ENCODE measurements at regions not wholly inside any gene's neighbourhood (a gene's known extent, or its start where the extent isn't known, plus 50 kb on each side); places are given as distances from the start of the nearest gene placed in this dataset.

GRCh38 chr12:97027482-97027881 is 120.4 kb downstream of the NEDD1 start:
- no peak for DNase-seq
- Histone ChIP-seq H3K4me1 (ENCODE audit: control insufficient read depth in 5 of 5, insufficient read depth in 5 of 5, low read length in 5 of 5) (no peaks in the 10 kb centered on the region), H3K27ac (ENCODE audit: low read depth in 1 of 2, low read length in 1 of 2) (no peak overlapping the region), H3K27me3 (ENCODE audit: control insufficient read depth in 3 of 3, insufficient read depth in 3 of 3, low read length in 2 of 3) (no peaks in the 10 kb centered on the region), H3K36me3 (ENCODE audit: control insufficient read depth in 4 of 4, insufficient read depth in 4 of 4, low read length in 4 of 4) (no peaks in the 10 kb centered on the region), H3K4me3 (no peak overlapping the region), H3K9ac (ENCODE audit: insufficient read depth in 1 of 2, low read length in 2 of 2) (no peak overlapping the region), H3K9me3 (ENCODE audit: control insufficient read depth in 4 of 4, insufficient read depth in 3 of 4, low read length in 3 of 4) (no peaks in the 10 kb centered on the region)
- ATAC-seq (ENCODE audit: insufficient read depth, low FRiP score) = no peak
- TF ChIP-seq CTCF (IDR thresholded peaks at IDR 0.05; ENCODE audit: control extremely low read depth, extremely low read depth) = no peak
- 80 to 81% methylated on average over 1 of the region's 1 CpG for WGBS, 2 donors

GRCh38 chr12:97038131-97038530 is 131.1 kb downstream of the NEDD1 start:
- WGBS, 2 donors = 69 to 70% methylated on average over 5 of the region's 5 CpGs

GRCh38 chr12:97038834-97039233 is 131.8 kb downstream of the NEDD1 start:
- H3K27me3 ChIP-seq (ENCODE audit: control insufficient read depth in 3 of 3, insufficient read depth in 3 of 3, low read length in 2 of 3) = no peaks in the 10 kb centered on the region
- H3K27ac ChIP-seq (ENCODE audit: low read depth in 1 of 2, low read length in 1 of 2) = no peak overlapping the region
- DNase-seq (no peak), ATAC-seq (ENCODE audit: insufficient read depth, low FRiP score) (no peak)
- H3K4me3 ChIP-seq = no peak overlapping the region
- 71 to 84% methylated on average over 4 of the region's 4 CpGs for whole genome bisulfite sequencing, 2 donors
- no peak for TF ChIP-seq CTCF (IDR thresholded peaks at IDR 0.05; ENCODE audit: control extremely low read depth, extremely low read depth)
- peaks cover 0 to 5% (median 0%) of the 10 kb centered on the region in 4 donors for H3K9me3 ChIP-seq (ENCODE audit: control insufficient read depth in 4 of 4, insufficient read depth in 3 of 4, low read length in 3 of 4)
- H3K9ac ChIP-seq (ENCODE audit: insufficient read depth in 1 of 2, low read length in 2 of 2) = no peak overlapping the region
- H3K4me1 ChIP-seq (ENCODE audit: control insufficient read depth in 5 of 5, insufficient read depth in 5 of 5, low read length in 5 of 5) = no peaks in the 10 kb centered on the region
- no peaks in the 10 kb centered on the region for H3K36me3 ChIP-seq (ENCODE audit: control insufficient read depth in 4 of 4, insufficient read depth in 4 of 4, low read length in 4 of 4)

More at GRCh38 chr12:97038131-97038530, 131.1 kb downstream of the NEDD1 start:
- Histone ChIP-seq H3K9me3 (ENCODE audit: control insufficient read depth in 4 of 4, insufficient read depth in 3 of 4, low read length in 3 of 4) (peaks cover 0 to 5% (median 0%) of the 10 kb centered on the region in 4 donors), H3K4me3 (no peak overlapping the region), H3K36me3 (ENCODE audit: control insufficient read depth in 4 of 4, insufficient read depth in 4 of 4, low read length in 4 of 4) (no peaks in the 10 kb centered on the region), H3K27me3 (ENCODE audit: control insufficient read depth in 3 of 3, insufficient read depth in 3 of 3, low read length in 2 of 3) (no peaks in the 10 kb centered on the region), H3K27ac (ENCODE audit: low read depth in 1 of 2, low read length in 1 of 2) (no peak overlapping the region), H3K9ac (ENCODE audit: insufficient read depth in 1 of 2, low read length in 2 of 2) (no peak overlapping the region), H3K4me1 (ENCODE audit: control insufficient read depth in 5 of 5, insufficient read depth in 5 of 5, low read length in 5 of 5) (no peaks in the 10 kb centered on the region)
- TF ChIP-seq CTCF (IDR thresholded peaks at IDR 0.05; ENCODE audit: control extremely low read depth, extremely low read depth) = no peak
- DNase-seq = no peak
- ATAC-seq (ENCODE audit: insufficient read depth, low FRiP score) = no peak

GRCh38 chr12:97046901-97047300 is 139.8 kb downstream of the NEDD1 start:
- H3K4me3 ChIP-seq = no peak overlapping the region
- no peak for TF ChIP-seq CTCF (IDR thresholded peaks at IDR 0.05; ENCODE audit: control extremely low read depth, extremely low read depth)
- no peaks in the 10 kb centered on the region for H3K27me3 ChIP-seq (ENCODE audit: control insufficient read depth in 3 of 3, insufficient read depth in 3 of 3, low read length in 2 of 3)
- H3K4me1 ChIP-seq (ENCODE audit: control insufficient read depth in 5 of 5, insufficient read depth in 5 of 5, low read length in 5 of 5) = peaks cover 0 to 3% (median 0%) of the 10 kb centered on the region in 5 donors
- DNase-seq (no peak), ATAC-seq (ENCODE audit: insufficient read depth, low FRiP score) (no peak)
- no peak overlapping the region for H3K27ac ChIP-seq (ENCODE audit: low read depth in 1 of 2, low read length in 1 of 2)
- 97% methylated on average over 1 of the region's 1 CpG for WGBS, 2 donors
- no peaks in the 10 kb centered on the region for H3K9me3 ChIP-seq (ENCODE audit: control insufficient read depth in 4 of 4, insufficient read depth in 3 of 4, low read length in 3 of 4)
- H3K36me3 ChIP-seq (ENCODE audit: control insufficient read depth in 4 of 4, insufficient read depth in 4 of 4, low read length in 4 of 4) = no peaks in the 10 kb centered on the region
- H3K9ac ChIP-seq (ENCODE audit: insufficient read depth in 1 of 2, low read length in 2 of 2) = no peak overlapping the region

All from lung (tissue), 11 donors.